H9 (cell line): ENCODE measurements at regions not wholly inside any gene's neighbourhood (a gene's known extent, or its start where the extent isn't known, plus 50 kb on each side); places are given as distances from the start of the nearest gene placed in this dataset.
A peak's percentile ranks its signal among the peaks of the same experiment; 100 is the strongest.

Experiments used
- DNase-seq: peaks from one replicate; pipeline ENCODE4 v3.0.0-alpha.2; 2017
- H2AFZ ChIP-seq: one replicate; pipeline ENCODE4 v1.6.1; 2013; ENCODE audit warnings: mild to moderate bottlenecking, low read length, control low read depth, moderate library complexity
- H2AK5ac ChIP-seq: 2 replicates; pipeline ENCODE4 v1.6.1; 2013; ENCODE audit warnings: low read length, control low read depth, mixed read lengths; ENCODE audit not compliant: insufficient read length
- H2BK120ac ChIP-seq: one replicate; pipeline ENCODE4 v1.6.1; 2013; ENCODE audit warnings: low read depth, mild to moderate bottlenecking, low read length, control low read depth, inconsistent platforms; ENCODE audit not compliant: poor library complexity, severe bottlenecking
- H2BK12ac ChIP-seq: 2 replicates; pipeline ENCODE4 v1.6.1; 2013; ENCODE audit warnings: low read length, control low read depth, mixed read lengths, low read depth; ENCODE audit not compliant: insufficient read length
- H2BK15ac ChIP-seq: 2 replicates; pipeline ENCODE4 v1.6.1; 2013; ENCODE audit warnings: low read depth, low read length, control low read depth
- H2BK20ac ChIP-seq: one replicate; pipeline ENCODE4 v1.6.1; 2013; ENCODE audit warnings: low read depth, mild to moderate bottlenecking, low read length, control low read depth, inconsistent platforms; ENCODE audit not compliant: poor library complexity, severe bottlenecking
- H2BK5ac ChIP-seq: 2 replicates; pipeline ENCODE4 v1.6.1; 2013; ENCODE audit warnings: low read length, control low read depth, mixed read lengths; ENCODE audit not compliant: insufficient read length
- H3K14ac ChIP-seq: 2 replicates; pipeline ENCODE4 v1.6.1; 2013; ENCODE audit warnings: low read length, control low read depth; ENCODE audit not compliant: insufficient read depth
- H3K18ac ChIP-seq: 2 replicates; pipeline ENCODE4 v1.6.1; 2013; ENCODE audit warnings: low read depth, mild to moderate bottlenecking, mixed read lengths, low read length, control low read depth; ENCODE audit not compliant: insufficient read length
- H3K23ac ChIP-seq: 2 replicates; pipeline ENCODE4 v1.6.1; 2013; ENCODE audit warnings: low read length, control low read depth, mixed read lengths, low read depth; ENCODE audit not compliant: insufficient read length
- H3K23me2 ChIP-seq: 2 replicates; pipeline ENCODE4 v1.6.1; 2013; ENCODE audit warnings: low read depth, mild to moderate bottlenecking, mixed read lengths, low read length, control low read depth; ENCODE audit not compliant: insufficient read length, poor library complexity, severe bottlenecking
- H3K27ac ChIP-seq: 2 replicates; pipeline ENCODE4 v1.5.1; 2013; ENCODE audit warnings: low read length, control low read depth, mixed read lengths, low read depth; ENCODE audit not compliant: insufficient read length
- H3K27me3 ChIP-seq: 2 replicates; pipeline ENCODE4 v1.6.1; 2013; ENCODE audit warnings: low read length, control low read depth, inconsistent platforms; ENCODE audit not compliant: insufficient read depth
- H3K4ac ChIP-seq: 2 replicates; pipeline ENCODE4 v1.6.1; 2013; ENCODE audit warnings: low read depth, mild to moderate bottlenecking, control low read depth, inconsistent platforms, low read length, moderate library complexity
- H3K4me1 ChIP-seq: 2 replicates; pipeline ENCODE4 v1.6.1; 2013; ENCODE audit warnings: low read length, control low read depth, inconsistent platforms; ENCODE audit not compliant: insufficient read depth
- H3K4me2 ChIP-seq: 2 replicates; pipeline ENCODE4 v1.6.1; 2013; ENCODE audit warnings: low read length, control low read depth, mixed read lengths; ENCODE audit not compliant: insufficient read length, insufficient read depth
- H3K56ac ChIP-seq: 2 replicates; pipeline ENCODE4 v1.6.1; 2013; ENCODE audit warnings: low read depth, mild to moderate bottlenecking, mixed read lengths, low read length, control low read depth; ENCODE audit not compliant: insufficient read length
- H3K79me1 ChIP-seq: 2 replicates; pipeline ENCODE4 v1.6.1; 2013; ENCODE audit warnings: low read depth, mild to moderate bottlenecking, moderate library complexity, low read length, control low read depth, inconsistent platforms; ENCODE audit not compliant: insufficient read depth, poor library complexity, severe bottlenecking
- H3K79me2 ChIP-seq: 2 replicates; pipeline ENCODE4 v1.6.1; 2013; ENCODE audit warnings: low read length, control low read depth, inconsistent platforms; ENCODE audit not compliant: insufficient read depth
- H3K9ac ChIP-seq: 2 replicates; pipeline ENCODE4 v1.6.1; 2013; ENCODE audit warnings: low read length, control low read depth, mixed read lengths; ENCODE audit not compliant: insufficient read length; ENCODE audit errors: extremely low read depth
- H3K9me3 ChIP-seq: one replicate; pipeline ENCODE4 v1.6.1; 2013; ENCODE audit warnings: low read depth, low read length, inconsistent platforms; ENCODE audit not compliant: control insufficient read depth
- H3T11ph ChIP-seq: one replicate; pipeline ENCODE4 v1.6.1; 2013; ENCODE audit warnings: mild to moderate bottlenecking, low read length, control low read depth, inconsistent platforms
- H4K20me1 ChIP-seq: one replicate; pipeline ENCODE4 v1.6.1; 2013; ENCODE audit not compliant: control insufficient read depth, insufficient read length, insufficient read depth
- H4K5ac ChIP-seq: 2 replicates; pipeline ENCODE4 v1.6.1; 2013; ENCODE audit warnings: low read depth, mild to moderate bottlenecking, mixed read lengths, low read length, control low read depth; ENCODE audit not compliant: insufficient read length
- H4K8ac ChIP-seq: replicated peaks from 2 replicates; pipeline ENCODE4 v1.6.1; 2013; ENCODE audit warnings: low read length, control low read depth, mixed read lengths, low read depth; ENCODE audit not compliant: insufficient read length
- H4K91ac ChIP-seq: 2 replicates; pipeline ENCODE4 v1.6.1; 2013; ENCODE audit warnings: low read depth, mild to moderate bottlenecking, moderate library complexity, mixed read lengths, low read length, control low read depth; ENCODE audit not compliant: insufficient read length
- H3K27ac Mint-ChIP-seq, 3 experiments: 2 replicates in 2 of 3; 3 replicates in 1 of 3; pipeline ENCODE4 v1.8.0; 2020 to 2021; ENCODE audit warnings: mixed read lengths in 3 of 3, mild to moderate bottlenecking in 1 of 3, moderate library complexity in 1 of 3
- H3K27me3 Mint-ChIP-seq: 2 replicates; pipeline ENCODE4 v1.8.0; 2021; ENCODE audit warnings: low read depth, mild to moderate bottlenecking, moderate library complexity, mixed read lengths
- H3K36me3 Mint-ChIP-seq, 3 experiments: 2 replicates in 2 of 3; 3 replicates in 1 of 3; pipeline ENCODE4 v1.8.0; 2020 to 2021; ENCODE audit warnings: low read depth in 3 of 3, mixed read lengths in 3 of 3; ENCODE audit not compliant: insufficient read depth in 1 of 3
- H3K4me1 Mint-ChIP-seq, 2 experiments: 2 replicates each; pipeline ENCODE4 v1.8.0; 2020; ENCODE audit warnings: mixed read lengths in 2 of 2
- H3K4me3 Mint-ChIP-seq, 2 experiments: 2 replicates in 1 of 2; 3 replicates in 1 of 2; pipeline ENCODE4 v1.8.0; 2020 to 2021; ENCODE audit warnings: mild to moderate bottlenecking in 2 of 2, mixed read lengths in 2 of 2, moderate library complexity in 1 of 2
- H3K9me3 Mint-ChIP-seq, 2 experiments: 2 replicates in 1 of 2; 3 replicates in 1 of 2; pipeline ENCODE4 v1.8.0; 2020; ENCODE audit warnings: mild to moderate bottlenecking in 2 of 2, mixed read lengths in 2 of 2, moderate library complexity in 1 of 2
- WGBS: extraction: QIAGEN DNeasy Blood & Tissue Kit; methylation state at CpG from one replicate; pipeline ENCODE4 v1.1.7; 2013; ENCODE audit warnings: missing lambda C conversion rate, low lambda C conversion rate, mixed read lengths; ENCODE audit not compliant: insufficient read length; ENCODE audit errors: extremely low coverage; 5-methylcytosine and 5-hydroxymethylcytosine counted together
- TF ChIP-seq, protein P1 (sequence below): fragments of 200-600 bp; sonication (generic); conservative IDR thresholded peaks from 3 replicates; pipeline ENCODE4 v1.8.0; 2021; ENCODE audit warnings: antibody characterized with exemption, mild to moderate bottlenecking

DNA sequence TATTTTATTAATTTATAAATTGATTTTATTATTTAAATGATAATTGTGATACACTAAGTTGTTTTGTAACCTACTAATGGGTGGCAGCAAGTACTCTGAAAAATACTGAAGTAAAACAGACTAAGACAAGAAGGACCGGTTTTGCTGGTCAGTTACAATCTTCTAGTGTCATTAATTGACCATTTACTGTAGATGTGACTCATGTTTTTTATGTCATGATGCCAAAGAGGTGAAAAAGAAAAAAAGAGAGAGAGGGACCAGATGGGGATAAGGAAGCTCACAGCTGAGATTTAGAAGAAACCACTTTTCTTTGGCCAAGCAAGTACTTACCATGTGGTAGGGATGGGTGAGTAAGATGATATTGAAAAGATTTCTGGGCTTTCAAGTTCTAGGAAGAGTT is 955.8 kb upstream of the LRRTM1 start:
- Histone ChIP-seq H3K14ac (no peak overlapping the region), H4K8ac (no peak overlapping the region), H4K5ac (no peak overlapping the region), H3K56ac (no peak overlapping the region), H3T11ph (no peak overlapping the region), H2BK120ac (no peak overlapping the region), H2BK5ac (no peak overlapping the region), H3K27ac (no peak overlapping the region), H3K4ac (no peak overlapping the region), H3K9me3 (no peaks in the 10 kb centered on the region), H3K18ac (no peak overlapping the region), H3K79me2 (no peaks in the 10 kb centered on the region), H4K91ac (no peak overlapping the region), H2BK15ac (no peak overlapping the region), H2AK5ac (no peak overlapping the region), H3K9ac (peak overlapping the region; percentile 31), H3K23ac (no peak overlapping the region), H3K4me2 (no peak overlapping the region), H2BK12ac (no peak overlapping the region), H2AFZ (no peak overlapping the region), H3K27me3 (no peaks in the 10 kb centered on the region), H3K4me1 (no peaks in the 10 kb centered on the region), H3K79me1 (no peaks in the 10 kb centered on the region), H3K23me2 (no peaks in the 10 kb centered on the region), H2BK20ac (no peak overlapping the region), H4K20me1 (no peaks in the 10 kb centered on the region)
- no peaks in the 10 kb centered on the region for H3K36me3 Mint-ChIP-seq
- no CpG with 5 or more reads among the region's 1 CpG for WGBS
- H3K9me3 Mint-ChIP-seq, result no peaks in the 10 kb centered on the region
- no peak overlapping the region for H3K27ac Mint-ChIP-seq
- H3K27me3 Mint-ChIP-seq, result no peaks in the 10 kb centered on the region
- TF ChIP-seq, protein P1, sequence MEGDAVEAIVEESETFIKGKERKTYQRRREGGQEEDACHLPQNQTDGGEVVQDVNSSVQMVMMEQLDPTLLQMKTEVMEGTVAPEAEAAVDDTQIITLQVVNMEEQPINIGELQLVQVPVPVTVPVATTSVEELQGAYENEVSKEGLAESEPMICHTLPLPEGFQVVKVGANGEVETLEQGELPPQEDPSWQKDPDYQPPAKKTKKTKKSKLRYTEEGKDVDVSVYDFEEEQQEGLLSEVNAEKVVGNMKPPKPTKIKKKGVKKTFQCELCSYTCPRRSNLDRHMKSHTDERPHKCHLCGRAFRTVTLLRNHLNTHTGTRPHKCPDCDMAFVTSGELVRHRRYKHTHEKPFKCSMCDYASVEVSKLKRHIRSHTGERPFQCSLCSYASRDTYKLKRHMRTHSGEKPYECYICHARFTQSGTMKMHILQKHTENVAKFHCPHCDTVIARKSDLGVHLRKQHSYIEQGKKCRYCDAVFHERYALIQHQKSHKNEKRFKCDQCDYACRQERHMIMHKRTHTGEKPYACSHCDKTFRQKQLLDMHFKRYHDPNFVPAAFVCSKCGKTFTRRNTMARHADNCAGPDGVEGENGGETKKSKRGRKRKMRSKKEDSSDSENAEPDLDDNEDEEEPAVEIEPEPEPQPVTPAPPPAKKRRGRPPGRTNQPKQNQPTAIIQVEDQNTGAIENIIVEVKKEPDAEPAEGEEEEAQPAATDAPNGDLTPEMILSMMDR, result no peak
- no peak overlapping the region for H3K4me3 Mint-ChIP-seq
- no peaks in the 10 kb centered on the region for H3K4me1 Mint-ChIP-seq
- DNase-seq, result no peak
